ENCODE measurements at regions not wholly inside any gene's neighbourhood (a gene's known extent, or its start where the extent isn't known, plus 50 kb on each side); places are given as distances from the start of the nearest gene placed in this dataset.

GRCh38 chr14:71377099-71377498 lies 469.8 kb downstream of the PCNX1 start:
- H3K4me3 Mint-ChIP-seq = no peak overlapping the region
- DNase-seq = no peak
- peaks cover 14% of the 10 kb centered on the region for H3K9me3 Mint-ChIP-seq
- ChIA-PET POLR2A (no interaction called here), CTCF (no interaction called here)
- intact Hi-C loops (cut with micrococcal nuclease) = no loop called here
- no peaks in the 10 kb centered on the region for H3K27me3 Mint-ChIP-seq
- H3K4me1 Mint-ChIP-seq (ENCODE audit: low read depth) = peaks cover 28% of the 10 kb centered on the region
- H3K27ac Mint-ChIP-seq = no peak overlapping the region
- H3K36me3 Mint-ChIP-seq = peaks cover 23% of the 10 kb centered on the region

GRCh38 chr14:71380271-71380670 lies 473.0 kb downstream of the PCNX1 start:
- intact Hi-C loops (cut with micrococcal nuclease) = no loop called here

GRCh38 chr14:71381814-71382213 lies 474.6 kb downstream of the PCNX1 start:
- Mint-ChIP-seq H3K27me3 (no peaks in the 10 kb centered on the region), H3K4me3 (no peak overlapping the region), H3K27ac (no peak overlapping the region), H3K9me3 (peaks cover 10% of the 10 kb centered on the region), H3K36me3 (peaks cover 22% of the 10 kb centered on the region), H3K4me1 (ENCODE audit: low read depth) (peaks cover 19% of the 10 kb centered on the region)
- intact Hi-C loops (cut with micrococcal nuclease) = no loop called here
- DNase-seq = no peak
- ChIA-PET CTCF (no interaction called here), POLR2A (no interaction called here)

More at GRCh38 chr14:71380271-71380670, 473.0 kb downstream of the PCNX1 start:
- DNase-seq = no peak
- ChIA-PET CTCF (no interaction called here), POLR2A (no interaction called here)
- peaks cover 14% of the 10 kb centered on the region for H3K9me3 Mint-ChIP-seq
- H3K36me3 Mint-ChIP-seq = peaks cover 23% of the 10 kb centered on the region
- H3K27me3 Mint-ChIP-seq = no peaks in the 10 kb centered on the region
- no peak overlapping the region for H3K4me3 Mint-ChIP-seq
- H3K27ac Mint-ChIP-seq = no peak overlapping the region
- H3K4me1 Mint-ChIP-seq (ENCODE audit: low read depth) = peaks cover 17% of the 10 kb centered on the region

- CTCF ChIA-PET = no interaction called here
- Mint-ChIP-seq H3K9me3 (peaks cover 9% of the 10 kb centered on the region), H3K27me3 (no peaks in the 10 kb centered on the region), H3K27ac (no peak overlapping the region), H3K4me1 (ENCODE audit: low read depth) (peaks cover 21% of the 10 kb centered on the region), H3K36me3 (peaks cover 20% of the 10 kb centered on the region), H3K4me3 (no peak overlapping the region)
- POLR2A ChIA-PET = no interaction called here
- intact Hi-C loops (cut with micrococcal nuclease) = no loop called here
- DNase-seq = no peak
Measured at GRCh38 chr14:71382315-71382714, 475.1 kb downstream of the PCNX1 start.

GRCh38 chr14:71383510-71383909 lies 476.3 kb downstream of the PCNX1 start:
- ChIA-PET CTCF (no interaction called here), POLR2A (no interaction called here)
- H3K4me1 Mint-ChIP-seq (ENCODE audit: low read depth) = peaks cover 19% of the 10 kb centered on the region
- H3K36me3 Mint-ChIP-seq = peaks cover 9% of the 10 kb centered on the region
- DNase-seq = no peak
- no peaks in the 10 kb centered on the region for H3K27me3 Mint-ChIP-seq
- no peak overlapping the region for H3K27ac Mint-ChIP-seq
- intact Hi-C loops (cut with micrococcal nuclease) = no loop called here
- no peak overlapping the region for H3K4me3 Mint-ChIP-seq
- no peaks in the 10 kb centered on the region for H3K9me3 Mint-ChIP-seq

- Mint-ChIP-seq H3K9me3 (no peaks in the 10 kb centered on the region), H3K27ac (no peak overlapping the region), H3K4me1 (ENCODE audit: low read depth) (peaks cover 15% of the 10 kb centered on the region), H3K27me3 (no peaks in the 10 kb centered on the region), H3K4me3 (no peak overlapping the region), H3K36me3 (peaks cover 5% of the 10 kb centered on the region)
- no peak for DNase-seq
- ChIA-PET POLR2A (no interaction called here), CTCF (no interaction called here)
- intact Hi-C loops (cut with micrococcal nuclease) = no loop called here
Measured at GRCh38 chr14:71384007-71384845, 477.0 kb downstream of the PCNX1 start.

- Mint-ChIP-seq H3K4me3 (no peak overlapping the region), H3K4me1 (ENCODE audit: low read depth) (peaks cover 15% of the 10 kb centered on the region), H3K36me3 (peaks cover 3% of the 10 kb centered on the region), H3K27me3 (no peaks in the 10 kb centered on the region), H3K27ac (no peak overlapping the region), H3K9me3 (no peaks in the 10 kb centered on the region)
- intact Hi-C loops (cut with micrococcal nuclease) = no loop called here
- no peak for DNase-seq
- ChIA-PET CTCF (no interaction called here), POLR2A (no interaction called here)
Measured at GRCh38 chr14:71387753-71388152, 480.5 kb downstream of the PCNX1 start.

- H3K36me3 Mint-ChIP-seq = peaks cover 3% of the 10 kb centered on the region
- DNase-seq = no peak
- peaks cover 15% of the 10 kb centered on the region for H3K4me1 Mint-ChIP-seq (ENCODE audit: low read depth)
- ChIA-PET POLR2A (no interaction called here), CTCF (no interaction called here)
- H3K9me3 Mint-ChIP-seq = no peaks in the 10 kb centered on the region
- H3K27me3 Mint-ChIP-seq = no peaks in the 10 kb centered on the region
- no peak overlapping the region for H3K4me3 Mint-ChIP-seq
- H3K27ac Mint-ChIP-seq = no peak overlapping the region
- intact Hi-C loops (cut with micrococcal nuclease) = no loop called here
Measured at GRCh38 chr14:71388336-71388735, 481.1 kb downstream of the PCNX1 start.

- H3K36me3 Mint-ChIP-seq = peaks cover 3% of the 10 kb centered on the region
- CTCF ChIA-PET = no interaction called here
- POLR2A ChIA-PET = no interaction called here
Measured at GRCh38 chr14:71388862-71389261, 481.6 kb downstream of the PCNX1 start.

GRCh38 chr14:71394386-71394785 lies 487.1 kb downstream of the PCNX1 start:
- no peaks in the 10 kb centered on the region for H3K27me3 Mint-ChIP-seq
- H3K9me3 Mint-ChIP-seq = no peaks in the 10 kb centered on the region
- no peak for DNase-seq
- ChIA-PET CTCF (no interaction called here), POLR2A (no interaction called here)
- no peak overlapping the region for H3K27ac Mint-ChIP-seq
- no peak overlapping the region for H3K4me3 Mint-ChIP-seq
- H3K4me1 Mint-ChIP-seq (ENCODE audit: low read depth) = peaks cover 29% of the 10 kb centered on the region
- intact Hi-C loops (cut with micrococcal nuclease) = loop anchor here (10.0 kb wide), 1 partner anchor 130 kb away; no protein-coding TSS in a partner anchor
- peaks cover 1% of the 10 kb centered on the region for H3K36me3 Mint-ChIP-seq

More at GRCh38 chr14:71388862-71389261, 481.6 kb downstream of the PCNX1 start:
- no peak for DNase-seq
- no peaks in the 10 kb centered on the region for H3K9me3 Mint-ChIP-seq
- intact Hi-C loops (cut with micrococcal nuclease) = no loop called here
- H3K27ac Mint-ChIP-seq = no peak overlapping the region
- no peaks in the 10 kb centered on the region for H3K27me3 Mint-ChIP-seq
- H3K4me3 Mint-ChIP-seq = no peak overlapping the region
- peaks cover 15% of the 10 kb centered on the region for H3K4me1 Mint-ChIP-seq (ENCODE audit: low read depth)

GRCh38 chr14:71395151-71395604 lies 487.9 kb downstream of the PCNX1 start:
- H3K4me1 Mint-ChIP-seq (ENCODE audit: low read depth) = peaks cover 36% of the 10 kb centered on the region
- H3K27ac Mint-ChIP-seq = no peak overlapping the region
- H3K36me3 Mint-ChIP-seq = peaks cover 1% of the 10 kb centered on the region
- intact Hi-C loops (cut with micrococcal nuclease) = loop anchor here (5.0 to 10.0 kb wide), 2 partner anchors 130 to 178 kb away; no protein-coding TSS in a partner anchor
- DNase-seq = peak; percentile 38
- H3K9me3 Mint-ChIP-seq = no peaks in the 10 kb centered on the region
- no peaks in the 10 kb centered on the region for H3K27me3 Mint-ChIP-seq
- POLR2A ChIA-PET = no interaction called here
- CTCF ChIA-PET = interaction anchor here (0.9 kb wide), 1 partner anchor 137 kb away, joined by 3 read pairs; no protein-coding TSS in a partner anchor
- H3K4me3 Mint-ChIP-seq = no peak overlapping the region

- peaks cover 1% of the 10 kb centered on the region for H3K36me3 Mint-ChIP-seq
- no peak overlapping the region for H3K4me3 Mint-ChIP-seq
- no peak for DNase-seq
- no peaks in the 10 kb centered on the region for H3K9me3 Mint-ChIP-seq
- peaks cover 39% of the 10 kb centered on the region for H3K4me1 Mint-ChIP-seq (ENCODE audit: low read depth)
- POLR2A ChIA-PET = no interaction called here
- no peak overlapping the region for H3K27ac Mint-ChIP-seq
- CTCF ChIA-PET = interaction anchor here (0.9 kb wide), 1 partner anchor 137 kb away, joined by 3 read pairs; no protein-coding TSS in a partner anchor
- H3K27me3 Mint-ChIP-seq = no peaks in the 10 kb centered on the region
- intact Hi-C loops (cut with micrococcal nuclease) = loop anchor here (5.0 to 10.0 kb wide), 2 partner anchors 131 to 178 kb away; no protein-coding TSS in a partner anchor
Measured at GRCh38 chr14:71395636-71396035, 488.4 kb downstream of the PCNX1 start.

All from activated CD4-positive, alpha-beta memory T cell treated with anti-CD3 and anti-CD28 coated beads for 36 hours (primary cell).